SK-N-SH (cell line): ENCODE measurements at regions not wholly inside any gene's neighbourhood (a gene's known extent, or its start where the extent isn't known, plus 50 kb on each side); places are given as distances from the start of the nearest gene placed in this dataset.

Experiments
- CTCF ChIA-PET: fragments of 300-600, 350-600 bp; formaldehyde crosslinking; extraction: SDS; loops from one replicate; lab custom pipeline; 2021; lab: Yijun Ruan, JAX
- POLR2A ChIA-PET: fragments of 350-600 bp; sonication (Branson Sonifier 250); formaldehyde crosslinking; extraction: SDS; loops from one replicate; lab custom pipeline; 2020; ENCODE audit warnings: antibody characterized with exemption, inconsistent platforms; lab: Yijun Ruan, JAX
- DNase-seq: peaks from one replicate; pipeline ENCODE4 v3.0.0; 2012
- H2AFZ ChIP-seq: fragments of 200-600 bp; sonication (generic); 2 replicates; pipeline ENCODE4 v1.8.1; 2016; ENCODE audit warnings: antibody characterized with exemption, mild to moderate bottlenecking, low read depth
- H3F3A ChIP-seq: fragments of 200-600 bp; sonication (generic); replicated peaks from 2 replicates; pipeline ENCODE3; 2016; ENCODE audit warnings: antibody characterized with exemption, mild to moderate bottlenecking; ENCODE audit not compliant: insufficient read depth
- H3K27ac ChIP-seq, 2 experiments: fragments of 200-500 bp in 1 of 2; fragments of 200-600 bp in 1 of 2; sonication (Bioruptor generic) in 1 of 2; sonication (generic), shearing (Covaris generic) in 1 of 2; 2 replicates each; pipeline versions ENCODE4 v1.5.1 to v1.6.1; 2014 to 2016; ENCODE audit warnings: low read depth in 2 of 2, inconsistent platforms in 1 of 2, low read length in 1 of 2, mild to moderate bottlenecking in 1 of 2, mixed read lengths in 1 of 2
- H3K27me3 ChIP-seq: fragments of 200-600 bp; sonication (generic), shearing (Covaris generic); 2 replicates; pipeline ENCODE4 v1.6.1; 2016; ENCODE audit warnings: mixed run types; ENCODE audit not compliant: insufficient read depth
- H3K36me3 ChIP-seq, 2 experiments: fragments of 200-500 bp in 1 of 2; fragments of 200-600 bp in 1 of 2; sonication (Bioruptor generic) in 1 of 2; sonication (generic) in 1 of 2; replicated peaks in 1 of 2; 2 replicates each; pipeline versions ENCODE3 to v1.5.1; 2014 to 2016; ENCODE audit warnings: low read length in 1 of 2, mild to moderate bottlenecking in 1 of 2; ENCODE audit not compliant: insufficient read depth in 2 of 2, control insufficient read depth in 1 of 2
- H3K4me1 ChIP-seq, 2 experiments: fragments of 200-500 bp in 1 of 2; fragments of 200-600 bp in 1 of 2; sonication (Bioruptor generic) in 1 of 2; sonication (generic), shearing (Covaris generic) in 1 of 2; 2 replicates each; pipeline versions ENCODE4 v1.5.1 to v1.6.1; 2014 to 2016; ENCODE audit warnings: low read depth in 1 of 2, low read length in 1 of 2, mixed run types in 1 of 2; ENCODE audit not compliant: insufficient read depth in 2 of 2, control insufficient read depth in 1 of 2
- H3K4me2 ChIP-seq: fragments of 200-600 bp; sonication (generic), shearing (Covaris generic); 2 replicates; pipeline ENCODE4 v1.6.1; 2017; ENCODE audit warnings: mixed run types
- H3K4me3 ChIP-seq, 2 experiments: fragments of 200-500 bp in 1 of 2; fragments of 200-600 bp in 1 of 2; sonication (Bioruptor generic) in 1 of 2; sonication (generic), shearing (Covaris generic) in 1 of 2; 2 replicates each; pipeline versions ENCODE4 v1.5.1 to v1.8.1; 2014 to 2016; ENCODE audit warnings: low read depth in 2 of 2, inconsistent platforms in 1 of 2, low read length in 1 of 2, mild to moderate bottlenecking in 1 of 2, mixed read lengths in 1 of 2, moderate library complexity in 1 of 2
- H3K79me2 ChIP-seq: fragments of 200-600 bp; sonication (generic); 2 replicates; pipeline ENCODE4 v1.8.1; 2017; ENCODE audit warnings: mild to moderate bottlenecking; ENCODE audit not compliant: insufficient read depth
- H3K9ac ChIP-seq: fragments of 200-600 bp; sonication (generic); 2 replicates; pipeline ENCODE4 v1.6.1; 2017; ENCODE audit warnings: mixed run types
- H3K9me2 ChIP-seq: fragments of 200-600 bp; sonication (generic); 2 replicates; pipeline ENCODE4 v1.6.1; 2017; ENCODE audit warnings: mixed run types
- H3K9me3 ChIP-seq: fragments of 200-600 bp; sonication (generic); 2 replicates; pipeline ENCODE4 v1.6.1; 2017; ENCODE audit warnings: mixed run types, mild to moderate bottlenecking, moderate library complexity
- H4K20me1 ChIP-seq: fragments of 200-600 bp; sonication (generic); 2 replicates; pipeline ENCODE4 v1.6.1; 2017; ENCODE audit warnings: mild to moderate bottlenecking, mixed run types; ENCODE audit not compliant: insufficient read depth
- EP300 ChIP-seq, 2 experiments: IDR thresholded peaks; 2 replicates each; pipeline versions ENCODE4 v1.4.0 to v1.6.1; 2012; ENCODE audit warnings: borderline replicate concordance in 1 of 2, low read depth in 1 of 2, low read length in 1 of 2
- FOSL2 ChIP-seq: IDR thresholded peaks from 2 replicates; pipeline ENCODE4 v1.4.0; 2012; ENCODE audit warnings: low read depth, mild to moderate bottlenecking, moderate library complexity, borderline replicate concordance
- IRF3 ChIP-seq: fragments of 150-350 bp; IDR thresholded peaks from 2 replicates; pipeline ENCODE4 v1.6.1; 2016; ENCODE audit warnings: mild to moderate bottlenecking, low read depth, low read length
- JUND ChIP-seq: IDR thresholded peaks from 2 replicates; pipeline ENCODE4 v1.4.0; 2012
- MAX ChIP-seq: IDR thresholded peaks from 2 replicates; pipeline ENCODE4 v1.4.0; 2012; ENCODE audit warnings: low read depth
- MEF2A ChIP-seq: IDR thresholded peaks from 2 replicates; pipeline ENCODE4 v1.4.0; 2012; ENCODE audit warnings: low read depth, borderline replicate concordance
- MXI1 ChIP-seq: IDR thresholded peaks from 2 replicates; pipeline ENCODE4 v1.6.1; 2012; ENCODE audit warnings: mild to moderate bottlenecking, low read depth, low read length, improper control_type of control experiment
- NFIC ChIP-seq: IDR thresholded peaks from 2 replicates; pipeline ENCODE4 v1.4.0; 2012; ENCODE audit warnings: borderline replicate concordance
- RAD21 ChIP-seq: IDR thresholded peaks from 2 replicates; pipeline ENCODE4 v1.6.1; 2012; ENCODE audit warnings: mild to moderate bottlenecking, low read length
- SIN3A ChIP-seq: IDR thresholded peaks from 2 replicates; pipeline ENCODE4 v1.6.1; 2012; ENCODE audit warnings: low read depth, mild to moderate bottlenecking, low read length, moderate library complexity, borderline replicate concordance
- TAF1 ChIP-seq: IDR thresholded peaks from 2 replicates; pipeline ENCODE4 v1.6.1; 2012; ENCODE audit warnings: low read depth, mild to moderate bottlenecking, low read length, moderate library complexity, borderline replicate concordance
- TCF12 ChIP-seq: IDR thresholded peaks from 2 replicates; pipeline ENCODE4 v1.4.0; 2012
- TEAD4 ChIP-seq: IDR thresholded peaks from 2 replicates; pipeline ENCODE4 v1.4.0; 2012; ENCODE audit warnings: mild to moderate bottlenecking, borderline replicate concordance; ENCODE audit not compliant: insufficient read depth
- YY1 ChIP-seq: IDR thresholded peaks from 2 replicates; pipeline ENCODE4 v1.4.0; 2012; ENCODE audit warnings: low read depth, mild to moderate bottlenecking
- WGBS: methylation state at CpG from one replicate; pipeline ENCODE4 v1.1.6; 2017; ENCODE audit warnings: low lambda C conversion rate; 5-methylcytosine and 5-hydroxymethylcytosine counted together
- TF ChIP-seq, protein P1 (sequence below): fragments of 200-600 bp; sonication (generic); IDR thresholded peaks from 2 replicates; pipeline ENCODE4 v1.6.1; 2017; ENCODE audit warnings: antibody characterized with exemption, mild to moderate bottlenecking, moderate library complexity

DNA sequence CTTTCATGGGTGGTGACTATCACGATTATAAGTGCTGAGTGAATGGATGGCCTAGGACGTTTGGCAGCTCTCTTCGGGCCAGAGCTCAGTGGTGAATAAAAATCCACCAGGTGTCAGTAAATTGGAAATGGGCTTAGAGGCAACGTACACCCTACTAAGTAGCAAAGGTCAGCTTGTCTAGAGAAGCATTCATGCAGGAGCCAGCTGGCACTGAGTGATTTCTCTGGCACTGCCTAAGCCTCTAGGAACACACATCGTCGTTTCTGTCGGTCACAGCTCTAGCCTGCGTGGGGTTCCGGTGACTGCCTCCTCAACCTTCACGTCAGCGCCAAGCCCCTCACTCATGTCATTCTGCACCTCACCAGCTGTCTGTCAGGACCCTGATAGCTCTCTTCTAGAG, 192.4 kb upstream of the NTM start (continued):
- TF ChIP-seq MEF2A: no peak
- TF ChIP-seq FOSL2: no peak

DNA sequence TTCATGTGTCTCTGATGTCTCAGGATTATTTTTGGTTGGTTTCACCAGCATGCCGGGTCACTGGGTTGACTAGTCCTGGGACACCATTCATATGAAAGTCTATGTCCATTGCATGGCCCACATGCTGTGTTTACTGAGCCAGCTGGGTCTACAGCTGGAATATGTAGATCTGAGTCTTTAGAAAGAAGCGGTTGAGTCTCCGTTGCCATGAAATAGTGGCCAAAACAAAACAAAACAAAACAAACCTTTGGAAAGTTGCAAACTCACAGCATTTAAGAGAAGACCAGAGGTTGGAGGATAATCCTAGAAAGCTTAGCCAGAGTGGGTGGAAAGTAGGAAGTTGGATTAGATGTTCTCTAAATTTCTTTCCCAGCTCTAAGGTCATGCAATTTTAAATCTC, 191.8 kb upstream of the NTM start:
- ChIA-PET CTCF (interaction anchor here (2.1 kb wide), 1 partner anchor 10 kb away, joined by 5 read pairs; no protein-coding TSS in a partner anchor), POLR2A (no interaction called here)
- no peaks in the 10 kb centered on the region for H3K79me2 ChIP-seq
- H2AFZ ChIP-seq: no peak overlapping the region
- TF ChIP-seq TAF1: no peak
- H3K27me3 ChIP-seq: no peaks in the 10 kb centered on the region
- no peaks in the 10 kb centered on the region for H3K36me3 ChIP-seq
- WGBS: 49% methylated on average over 3 of the region's 3 CpGs
- no peaks in the 10 kb centered on the region for H3K4me1 ChIP-seq
- no peak overlapping the region for H3K27ac ChIP-seq
- no peak overlapping the region for H3K4me2 ChIP-seq
- no peaks in the 10 kb centered on the region for H3F3A ChIP-seq
- no peak overlapping the region for H3K9ac ChIP-seq
- H3K9me2 ChIP-seq: no peaks in the 10 kb centered on the region
- no peaks in the 10 kb centered on the region; the same call in 1 of the 2 replicates for H3K9me3 ChIP-seq
- no peak for DNase-seq
- no peak overlapping the region for H3K4me3 ChIP-seq
- H4K20me1 ChIP-seq: no peaks in the 10 kb centered on the region

- no peaks in the 10 kb centered on the region for H3K4me1 ChIP-seq
- no peaks in the 10 kb centered on the region for H3K36me3 ChIP-seq
- no peaks in the 10 kb centered on the region for H4K20me1 ChIP-seq
- H3K79me2 ChIP-seq: no peaks in the 10 kb centered on the region
- H3K9me2 ChIP-seq: no peaks in the 10 kb centered on the region
- H3F3A ChIP-seq: no peaks in the 10 kb centered on the region
- no peaks in the 10 kb centered on the region for H3K27me3 ChIP-seq
- ChIA-PET POLR2A (no interaction called here), CTCF (interaction anchor here (2.1 kb wide), 1 partner anchor 9 kb away, joined by 5 read pairs; no protein-coding TSS in a partner anchor)
- no peak overlapping the region for H3K4me2 ChIP-seq
- no peak overlapping the region for H3K27ac ChIP-seq
- H3K4me3 ChIP-seq: no peak overlapping the region
- TF ChIP-seq RAD21 (no peak), NFIC (no peak), YY1 (no peak), JUND (no peak), MAX (no peak), TCF12 (no peak), MXI1 (no peak), SIN3A (no peak), TEAD4 (no peak), IRF3 (no peak), FOSL2 (no peak), EP300 (IDR thresholded peaks at IDR 0.05; ENCODE audit: borderline replicate concordance in 1 of 2, low read depth in 1 of 2, low read length in 1 of 2) (no peak)
- TF ChIP-seq, protein P1, sequence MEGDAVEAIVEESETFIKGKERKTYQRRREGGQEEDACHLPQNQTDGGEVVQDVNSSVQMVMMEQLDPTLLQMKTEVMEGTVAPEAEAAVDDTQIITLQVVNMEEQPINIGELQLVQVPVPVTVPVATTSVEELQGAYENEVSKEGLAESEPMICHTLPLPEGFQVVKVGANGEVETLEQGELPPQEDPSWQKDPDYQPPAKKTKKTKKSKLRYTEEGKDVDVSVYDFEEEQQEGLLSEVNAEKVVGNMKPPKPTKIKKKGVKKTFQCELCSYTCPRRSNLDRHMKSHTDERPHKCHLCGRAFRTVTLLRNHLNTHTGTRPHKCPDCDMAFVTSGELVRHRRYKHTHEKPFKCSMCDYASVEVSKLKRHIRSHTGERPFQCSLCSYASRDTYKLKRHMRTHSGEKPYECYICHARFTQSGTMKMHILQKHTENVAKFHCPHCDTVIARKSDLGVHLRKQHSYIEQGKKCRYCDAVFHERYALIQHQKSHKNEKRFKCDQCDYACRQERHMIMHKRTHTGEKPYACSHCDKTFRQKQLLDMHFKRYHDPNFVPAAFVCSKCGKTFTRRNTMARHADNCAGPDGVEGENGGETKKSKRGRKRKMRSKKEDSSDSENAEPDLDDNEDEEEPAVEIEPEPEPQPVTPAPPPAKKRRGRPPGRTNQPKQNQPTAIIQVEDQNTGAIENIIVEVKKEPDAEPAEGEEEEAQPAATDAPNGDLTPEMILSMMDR: no peak
- no peak for DNase-seq
- H3K9me3 ChIP-seq: no peaks in the 10 kb centered on the region; the same call in 1 of the 2 replicates
- H2AFZ ChIP-seq: no peak overlapping the region
- no peak overlapping the region for H3K9ac ChIP-seq
- WGBS: 23% methylated on average over 4 of the region's 4 CpGs
These were observed 190.6 kb upstream of the NTM start for GRCh38 chr11:131179836-131180235.
